ENCODE measurements at regions not wholly inside any gene's neighbourhood (a gene's known extent, or its start where the extent isn't known, plus 50 kb on each side); places are given as distances from the start of the nearest gene placed in this dataset.

GRCh38 chr18:71025505-71026225 lies 736.8 kb downstream of the SOCS6 start:
- Histone ChIP-seq H3K27me3 (ENCODE audit: control insufficient read depth in 2 of 2, insufficient read depth in 2 of 2, low read length in 2 of 2) (no peaks in the 10 kb centered on the region), H3K9me3 (replicated peaks in 1 of 2; ENCODE audit: control insufficient read depth in 1 of 2, insufficient read depth in 1 of 2, low read length in 2 of 2) (peaks cover 31 to 34% of the 10 kb centered on the region in 2 donors), H4K20me1 (ENCODE audit: insufficient read depth, low read length) (no peaks in the 10 kb centered on the region), H3K79me2 (ENCODE audit: insufficient read depth, low read length) (no peaks in the 10 kb centered on the region), H3K4me3 (replicated peaks in 1 of 3; ENCODE audit: low read depth in 2 of 3, low read length in 3 of 3) (no peak overlapping the region), H2AFZ (ENCODE audit: insufficient read depth, low read depth, low read length, poor library complexity, severe bottlenecking) (no peak overlapping the region), H3K27ac (ENCODE audit: low read depth in 1 of 2, low read length in 2 of 2) (no peak overlapping the region), H3K36me3 (replicated peaks in 1 of 2; ENCODE audit: control insufficient read depth in 1 of 2, insufficient read depth in 2 of 2, low read length in 2 of 2) (no peaks in the 10 kb centered on the region), H3K4me2 (replicated peaks; ENCODE audit: extremely low read depth, low read length, poor library complexity, severe bottlenecking) (no peak overlapping the region), H3K4me1 (ENCODE audit: control insufficient read depth in 1 of 2, insufficient read depth in 2 of 2, low read length in 2 of 2) (no peaks in the 10 kb centered on the region), H3K9ac (ENCODE audit: insufficient read depth, low read length, poor library complexity, severe bottlenecking) (no peak overlapping the region)
- Mint-ChIP-seq H3K4me1 (no peaks in the 10 kb centered on the region), H3K9me3 (peaks cover 4 to 34% (median 19%) of the 10 kb centered on the region in 7 donors), H3K4me3 (no peak overlapping the region), H3K27ac (no peak overlapping the region), H3K27me3 (ENCODE audit: low read depth in 3 of 3) (no peaks in the 10 kb centered on the region), H3K36me3 (no peaks in the 10 kb centered on the region)
- no CpG with 5 or more reads among the region's 6 CpGs for WGBS (ENCODE audit: insufficient coverage)
- no peak for TF ChIP-seq CTCF (IDR thresholded peaks at IDR 0.05)
- intact Hi-C loops (cut with micrococcal nuclease), result no loop called here
- no peak for DNase-seq

GRCh38 chr18:71022389-71022788 lies 733.5 kb downstream of the SOCS6 start:
- H3K4me1 ChIP-seq (ENCODE audit: control insufficient read depth in 1 of 2, insufficient read depth in 2 of 2, low read length in 2 of 2), result no peaks in the 10 kb centered on the region
- H3K4me3 Mint-ChIP-seq, result no peak overlapping the region
- no peak overlapping the region for H3K27ac ChIP-seq (ENCODE audit: low read depth in 1 of 2, low read length in 2 of 2)
- no peaks in the 10 kb centered on the region for H3K27me3 ChIP-seq (ENCODE audit: control insufficient read depth in 2 of 2, insufficient read depth in 2 of 2, low read length in 2 of 2)
- intact Hi-C loops (cut with micrococcal nuclease), result no loop called here
- no peak overlapping the region for H2AFZ ChIP-seq (ENCODE audit: insufficient read depth, low read depth, low read length, poor library complexity, severe bottlenecking)
- no peaks in the 10 kb centered on the region for H3K36me3 ChIP-seq (replicated peaks in 1 of 2; ENCODE audit: control insufficient read depth in 1 of 2, insufficient read depth in 2 of 2, low read length in 2 of 2)
- H3K4me2 ChIP-seq (replicated peaks; ENCODE audit: extremely low read depth, low read length, poor library complexity, severe bottlenecking), result no peak overlapping the region
- H3K9me3 ChIP-seq (replicated peaks in 1 of 2; ENCODE audit: control insufficient read depth in 1 of 2, insufficient read depth in 1 of 2, low read length in 2 of 2), result peaks cover 3 to 10% of the 10 kb centered on the region in 2 donors
- H3K79me2 ChIP-seq (ENCODE audit: insufficient read depth, low read length), result no peaks in the 10 kb centered on the region
- H3K27me3 Mint-ChIP-seq (ENCODE audit: low read depth in 3 of 3), result no peaks in the 10 kb centered on the region
- no peak overlapping the region for H3K27ac Mint-ChIP-seq
- no peaks in the 10 kb centered on the region for H3K36me3 Mint-ChIP-seq
- DNase-seq, result no peak
- no peak for TF ChIP-seq CTCF (IDR thresholded peaks at IDR 0.05)
- H3K9me3 Mint-ChIP-seq, result peaks cover 1 to 15% (median 6%) of the 10 kb centered on the region in 7 donors
- no peaks in the 10 kb centered on the region for H3K4me1 Mint-ChIP-seq
- H3K4me3 ChIP-seq (replicated peaks in 1 of 3; ENCODE audit: low read depth in 2 of 3, low read length in 3 of 3), result no peak overlapping the region
- no peaks in the 10 kb centered on the region for H4K20me1 ChIP-seq (ENCODE audit: insufficient read depth, low read length)
- no CpG with 5 or more reads among the region's 1 CpG for WGBS (ENCODE audit: insufficient coverage)
- H3K9ac ChIP-seq (ENCODE audit: insufficient read depth, low read length, poor library complexity, severe bottlenecking), result no peak overlapping the region

Measured in CD14-positive monocyte (primary cell).